Kidney (tissue), 13 donors: ENCODE measurements at regions not wholly inside any gene's neighbourhood (a gene's known extent, or its start where the extent isn't known, plus 50 kb on each side); places are given as distances from the start of the nearest gene placed in this dataset.

ENCODE experiments used
- DNase-seq, 5 donors: peaks; one replicate each; pipeline ENCODE4 v3.0.0-alpha.2; 2013 to 2020
- FAIRE-seq: peaks from 2 replicates; lab custom pipeline; 2012; peaks lifted over from hg19 to GRCh38; lab: Jason Lieb, UNC
- H3K27ac ChIP-seq, 2 donors: one replicate each; pipeline ENCODE4 v1.7.0; 2013; ENCODE audit warnings: low read depth in 2 of 2, low read length in 2 of 2, inconsistent platforms in 1 of 2
- H3K27me3 ChIP-seq: one replicate; pipeline ENCODE4 v1.7.1; 2013; ENCODE audit warnings: low read length, inconsistent platforms; ENCODE audit not compliant: control insufficient read depth, insufficient read depth
- H3K36me3 ChIP-seq, 3 donors: one replicate each; pipeline versions ENCODE4 v1.7.0 to v1.7.1; 2013; ENCODE audit warnings: low read length in 3 of 3, control low read depth in 1 of 3, inconsistent platforms in 1 of 3; ENCODE audit not compliant: insufficient read depth in 3 of 3, control insufficient read depth in 2 of 3
- H3K4me1 ChIP-seq, 3 donors: one replicate each; pipeline versions ENCODE4 v1.7.0 to v1.7.1; 2013; ENCODE audit warnings: low read length in 3 of 3, inconsistent platforms in 1 of 3, low read depth in 1 of 3; ENCODE audit not compliant: control insufficient read depth in 2 of 3, insufficient read depth in 2 of 3
- H3K4me3 ChIP-seq, 3 donors: one replicate each; pipeline versions ENCODE4 v1.7.0 to v1.8.1; 2013; ENCODE audit warnings: low read length in 3 of 3, control low read depth in 1 of 3, inconsistent platforms in 1 of 3
- H3K9ac ChIP-seq, 3 donors: one replicate each; pipeline versions ENCODE4 v1.7.0 to v1.7.1; 2013; ENCODE audit warnings: low read length in 3 of 3, control low read depth in 1 of 3, inconsistent platforms in 1 of 3
- H3K9me3 ChIP-seq, 3 donors: one replicate each; pipeline versions ENCODE4 v1.7.0 to v1.7.1; 2013; ENCODE audit warnings: low read length in 3 of 3, control low read depth in 1 of 3, inconsistent platforms in 1 of 3; ENCODE audit not compliant: control insufficient read depth in 2 of 3, insufficient read depth in 1 of 3
- CTCF ChIP-seq: IDR thresholded peaks from 3 replicates; pipeline ENCODE4 v1.5.1; 2012; ENCODE audit warnings: mild to moderate bottlenecking, moderate library complexity, borderline replicate concordance; ENCODE audit not compliant: insufficient read depth; ENCODE audit errors: extremely low read depth
- intact Hi-C: fragments of 100-400 bp; cut with DNase I; formaldehyde crosslinking; loops from one replicate; pipeline ENCODE4 v1.11.1; 2022
- donor health status: control.
- donor health status: control.
- donor health status: control.
- donor health status: control.
- donor health status: control.
- donor health status: DM: yes; HTN: yes; CAD: no.
- donor health status: Normal renal cell carcinoma (clear cell type).

- H3K9me3 ChIP-seq, result peaks cover 0 to 2% (median 0%) of the 10 kb centered on the region in 3 donors
- H3K4me3 ChIP-seq, result no peak overlapping the region
- DNase-seq, result no peak
- H3K27me3 ChIP-seq, result no peaks in the 10 kb centered on the region
- no peak overlapping the region for H3K27ac ChIP-seq
- no peak overlapping the region for H3K9ac ChIP-seq
- intact Hi-C loops, result no loop called here
- FAIRE-seq, result no peak
- H3K4me1 ChIP-seq, result no peaks in the 10 kb centered on the region
- H3K36me3 ChIP-seq, result no peaks in the 10 kb centered on the region
- TF ChIP-seq CTCF, result no peak
Observed at GRCh38 chr7:49287653-49288052, 363.3 kb downstream of the CDC14C start.

- H3K27me3 ChIP-seq, result no peaks in the 10 kb centered on the region
- H3K9me3 ChIP-seq, result no peaks in the 10 kb centered on the region
- no peaks in the 10 kb centered on the region for H3K36me3 ChIP-seq
- H3K27ac ChIP-seq, result no peak overlapping the region
- no peak for TF ChIP-seq CTCF
- intact Hi-C loops, result no loop called here
- no peaks in the 10 kb centered on the region for H3K4me1 ChIP-seq
- no peak overlapping the region for H3K4me3 ChIP-seq
- DNase-seq (no peak), FAIRE-seq (no peak)
- no peak overlapping the region for H3K9ac ChIP-seq
Observed at GRCh38 chr7:49294611-49295010, 370.3 kb downstream of the CDC14C start.

GRCh38 chr7:49295146-49295545 is 370.8 kb downstream of the CDC14C start:
- H3K9me3 ChIP-seq, result no peaks in the 10 kb centered on the region
- no peak for DNase-seq
- no peak for FAIRE-seq

More at GRCh38 chr7:49295146-49295545, 370.8 kb downstream of the CDC14C start:
- Histone ChIP-seq H3K36me3 (no peaks in the 10 kb centered on the region), H3K9ac (no peak overlapping the region), H3K4me1 (no peaks in the 10 kb centered on the region), H3K4me3 (no peak overlapping the region), H3K27me3 (no peaks in the 10 kb centered on the region), H3K27ac (no peak overlapping the region)
- intact Hi-C loops, result no loop called here
- TF ChIP-seq CTCF, result no peak
